GM19397 (cell line): ENCODE measurements at regions not wholly inside any gene's neighbourhood (a gene's known extent, or its start where the extent isn't known, plus 50 kb on each side); places are given as distances from the start of the nearest gene placed in this dataset.

Source experiments
- ATAC-seq: cut with Tn5 transposase; IDR thresholded peaks from one replicate; pipeline ENCODE4 v1.9.1; 2021; ENCODE audit warnings: mild to moderate bottlenecking, moderate library complexity; ENCODE audit not compliant: unreplicated experiment

DNA sequence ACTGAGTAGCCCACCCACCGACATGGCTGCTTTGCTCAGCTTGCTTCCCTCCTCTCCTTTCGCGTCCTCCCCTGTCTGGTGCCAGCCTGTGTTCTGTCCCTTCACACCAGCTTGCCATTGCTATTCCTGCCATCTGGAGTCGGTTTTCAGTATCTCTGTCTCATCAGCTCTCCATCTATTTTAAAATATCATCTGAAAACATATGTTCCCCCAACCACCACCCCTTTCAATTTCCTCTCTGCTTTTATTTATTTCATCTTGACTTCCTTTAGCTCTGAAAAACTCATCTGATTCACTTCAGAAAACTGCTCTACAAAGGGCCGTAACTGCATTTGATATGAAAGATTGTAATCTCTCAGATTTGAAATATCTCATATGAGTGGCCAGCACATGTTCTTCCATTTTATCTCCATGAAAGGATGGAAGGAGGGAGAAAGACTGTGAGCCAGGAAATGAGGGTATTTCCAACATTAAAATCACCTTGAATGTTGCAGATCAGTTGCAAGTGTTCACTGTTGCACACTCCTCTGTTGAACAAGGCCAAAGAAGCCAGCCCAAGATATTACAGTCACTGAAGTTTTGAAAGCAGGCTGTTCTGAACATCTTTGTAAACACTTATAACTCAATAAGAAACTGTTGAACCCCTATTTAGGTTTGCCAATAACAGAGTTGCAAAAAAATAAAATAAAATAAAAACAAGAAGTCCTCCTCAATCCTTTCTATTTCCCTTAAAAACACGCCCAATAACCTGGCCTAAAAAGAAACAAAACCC lies 202.4 kb upstream of the NEBL start:
- no peak for ATAC-seq

GRCh38 chr10:21097926-21098355 lies 200.8 kb upstream of the NEBL start:
- ATAC-seq = no peak

DNA sequence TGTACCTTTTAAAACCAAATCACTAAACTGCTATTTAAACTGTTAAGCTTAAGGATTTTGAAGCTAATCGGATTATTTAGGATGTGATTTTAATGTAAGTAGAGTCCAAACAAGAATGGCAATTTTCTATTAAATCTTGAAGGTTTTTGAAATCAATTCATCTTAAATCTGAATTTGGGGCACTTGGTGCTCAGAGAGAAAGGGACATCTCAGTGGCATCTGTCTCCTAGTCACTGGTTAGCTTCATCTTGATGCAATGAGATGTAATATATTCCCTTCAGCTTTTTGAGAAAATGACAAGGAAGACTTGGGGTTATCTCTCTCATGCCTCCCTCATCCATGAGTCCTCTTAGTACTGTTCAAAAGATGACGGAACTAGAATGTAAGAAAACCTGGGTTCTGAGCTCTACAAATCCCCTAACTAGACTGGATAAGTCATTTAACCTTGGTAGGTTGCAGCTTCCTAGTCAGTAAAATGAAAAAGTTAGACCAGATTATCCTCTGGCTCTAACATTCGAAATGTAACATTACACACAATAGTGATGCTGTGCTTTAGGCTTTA lies 198.5 kb upstream of the NEBL start:
- no peak for ATAC-seq

DNA sequence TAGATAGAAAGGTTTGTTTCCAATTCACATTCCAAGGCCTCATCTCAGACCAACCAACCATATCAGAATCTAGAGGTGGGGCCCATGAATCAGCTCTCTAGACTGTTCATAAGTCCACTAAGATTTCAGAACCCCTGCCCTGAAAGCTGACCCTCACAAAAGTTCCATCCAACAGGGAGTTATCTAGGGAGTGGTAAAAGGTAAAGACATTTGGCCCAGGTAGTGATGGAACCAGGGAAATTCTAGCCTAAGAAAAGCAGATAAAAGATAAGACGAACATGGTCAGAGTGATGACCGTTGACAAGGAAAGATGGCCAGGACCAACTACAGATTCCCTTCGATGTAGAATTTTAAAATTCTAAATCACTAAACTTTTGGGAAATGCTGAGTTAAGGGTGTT lies 198.0 kb upstream of the NEBL start:
- ATAC-seq = no peak

DNA sequence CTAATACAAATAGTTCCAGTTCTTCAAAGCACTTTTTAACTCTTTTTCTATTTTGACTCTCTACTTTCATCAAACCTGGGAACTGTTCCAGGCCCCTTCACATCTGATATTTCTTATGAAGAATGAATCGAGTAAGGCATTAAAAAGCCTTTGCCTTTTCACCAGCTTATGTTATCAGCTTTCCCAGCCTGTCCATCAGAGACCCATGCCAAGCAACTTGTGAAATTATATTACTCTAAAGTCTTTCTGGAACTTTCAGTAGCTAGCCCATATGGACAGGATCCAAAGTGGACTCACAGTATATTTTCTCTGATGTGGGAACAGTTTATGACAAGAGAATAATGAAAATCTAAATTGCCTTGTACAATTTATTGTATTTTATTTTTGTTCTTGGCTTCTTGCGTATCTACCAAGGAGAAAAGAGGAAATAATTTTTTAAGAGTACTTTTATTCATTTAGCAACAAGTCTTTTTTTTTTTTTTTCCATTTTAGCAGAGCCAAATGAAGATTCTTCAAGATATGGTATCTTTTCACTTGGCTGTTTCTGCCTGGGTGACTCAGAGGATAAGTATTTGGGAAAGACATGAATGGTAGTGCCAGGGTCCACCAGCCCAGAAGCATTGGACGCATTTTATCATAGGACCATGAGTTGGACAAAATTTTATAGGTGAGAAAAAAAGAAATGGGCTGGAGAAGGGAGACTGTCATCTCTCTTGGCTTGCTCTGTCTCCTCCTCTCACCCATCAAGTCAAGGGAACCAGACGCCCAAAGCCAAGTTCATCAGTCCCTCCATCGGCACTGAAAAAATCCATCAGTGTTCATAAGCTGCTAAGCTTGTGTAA lies 195.8 kb upstream of the NEBL start:
- no peak for ATAC-seq

GRCh38 chr10:21090609-21091082 lies 193.5 kb upstream of the NEBL start:
- no peak for ATAC-seq

- ATAC-seq = no peak
Measured at GRCh38 chr10:21087476-21087875, 190.4 kb upstream of the NEBL start.

GRCh38 chr10:21084700-21085099 lies 187.6 kb upstream of the NEBL start:
- ATAC-seq = no peak

- no peak for ATAC-seq
Measured at GRCh38 chr10:21083861-21084260, 186.8 kb upstream of the NEBL start.

GRCh38 chr10:21082206-21082605 lies 185.1 kb upstream of the NEBL start:
- ATAC-seq = no peak

DNA sequence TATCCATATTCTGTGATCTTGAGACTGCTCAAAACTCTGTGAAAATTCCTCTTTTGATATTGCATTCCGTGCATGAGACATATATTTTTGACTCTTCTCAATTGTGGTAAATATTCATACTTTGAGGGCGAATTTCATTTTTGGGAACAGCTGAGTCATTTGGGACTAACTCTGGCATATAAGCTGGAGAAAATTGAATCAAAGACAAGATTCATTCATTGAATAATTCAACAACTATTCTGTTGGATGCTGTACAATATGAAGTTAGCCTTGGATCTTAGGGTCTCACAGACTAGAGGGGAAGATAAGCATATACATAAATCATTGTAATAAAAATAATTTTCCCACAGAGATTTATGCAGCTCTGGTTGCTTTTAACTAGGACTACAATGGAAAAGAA lies 183.2 kb upstream of the NEBL start:
- no peak for ATAC-seq

DNA sequence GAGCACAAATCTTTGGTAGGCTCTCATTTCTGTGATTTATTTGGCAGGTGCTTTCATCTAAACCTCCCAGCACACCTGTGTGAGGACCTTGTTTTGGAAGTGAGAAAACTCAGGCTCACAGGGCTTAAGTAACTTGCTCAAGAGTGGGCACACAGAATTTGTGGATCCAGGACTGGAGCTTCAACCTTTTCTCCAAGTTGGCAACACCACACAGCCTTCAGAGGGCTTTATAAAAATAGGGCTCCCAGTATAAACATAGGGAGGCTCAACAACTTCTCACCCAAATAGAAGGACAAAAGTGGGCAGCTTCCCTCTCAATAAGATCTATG lies 182.2 kb upstream of the NEBL start:
- ATAC-seq = no peak

- ATAC-seq = no peak
Measured at GRCh38 chr10:21078410-21079329, 181.6 kb upstream of the NEBL start.

DNA sequence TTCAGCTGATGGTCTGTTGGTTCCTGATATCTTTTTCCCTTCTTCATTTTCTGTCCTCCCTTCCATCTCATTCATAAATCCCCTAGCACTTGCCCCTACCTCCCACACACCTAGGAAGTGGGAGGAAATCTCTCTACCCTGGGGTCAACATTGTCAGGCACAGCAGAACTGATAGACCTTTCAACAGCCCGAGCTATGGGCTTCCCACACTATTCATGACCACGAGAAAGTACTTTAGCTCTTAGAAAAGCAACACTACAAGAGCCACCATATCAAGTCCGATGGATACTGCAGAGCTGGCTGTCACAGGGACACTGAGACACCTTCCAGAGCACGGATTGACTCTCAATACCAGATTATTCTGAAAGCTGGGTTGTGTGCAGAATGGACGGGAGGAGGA lies 180.6 kb upstream of the NEBL start:
- ATAC-seq = no peak

DNA sequence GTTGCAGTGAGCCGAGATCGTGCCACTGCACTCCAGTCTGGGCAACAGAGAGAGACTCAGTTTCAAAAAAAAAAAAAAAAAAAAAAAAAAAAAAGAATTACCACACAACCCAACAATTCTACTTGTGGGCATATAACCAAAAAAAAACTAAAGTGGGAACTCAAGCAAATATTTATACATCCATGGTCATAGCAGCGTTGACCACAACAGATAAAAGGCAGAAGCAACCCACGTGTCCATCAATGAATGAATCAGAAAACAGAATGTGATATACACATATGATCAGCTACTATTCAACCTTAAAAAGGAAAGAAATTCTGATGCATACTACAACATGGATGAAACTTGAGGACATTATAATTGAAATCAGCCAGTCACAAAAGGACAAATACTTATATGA lies 179.3 kb upstream of the NEBL start:
- ATAC-seq = no peak

GRCh38 chr10:21075880-21076279 lies 178.8 kb upstream of the NEBL start:
- ATAC-seq = no peak

DNA sequence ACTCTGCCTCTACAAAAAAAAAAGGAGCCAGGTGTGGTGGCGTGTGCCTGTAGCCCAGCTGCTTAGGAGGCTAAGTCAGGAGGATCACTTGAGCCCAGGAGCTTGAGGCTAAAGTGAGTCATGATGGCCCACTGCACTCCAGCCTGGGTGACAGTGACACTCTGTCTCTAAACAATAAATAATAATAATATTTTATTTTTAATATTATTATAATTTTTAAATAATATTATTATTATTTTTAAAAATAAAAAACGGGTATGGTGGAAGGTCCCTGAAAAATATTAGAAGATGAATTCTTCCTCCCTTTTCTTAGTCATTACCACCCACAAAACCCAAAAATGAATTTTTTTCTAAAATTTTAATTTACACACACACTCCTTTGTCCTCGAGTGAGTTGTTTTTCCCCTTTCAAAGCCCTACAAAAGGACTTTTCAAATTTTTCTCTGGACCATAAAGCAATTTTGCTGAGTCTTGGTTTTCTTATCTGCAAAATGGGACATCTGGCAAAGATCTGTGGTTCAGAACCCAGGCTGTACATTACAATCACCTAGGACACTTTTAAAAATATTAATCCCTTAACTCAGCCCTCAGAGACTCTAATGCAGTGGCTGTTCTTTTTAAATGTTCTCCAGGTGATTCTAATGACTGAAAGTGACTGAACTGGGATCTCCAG lies 174.0 kb upstream of the NEBL start:
- no peak for ATAC-seq

DNA sequence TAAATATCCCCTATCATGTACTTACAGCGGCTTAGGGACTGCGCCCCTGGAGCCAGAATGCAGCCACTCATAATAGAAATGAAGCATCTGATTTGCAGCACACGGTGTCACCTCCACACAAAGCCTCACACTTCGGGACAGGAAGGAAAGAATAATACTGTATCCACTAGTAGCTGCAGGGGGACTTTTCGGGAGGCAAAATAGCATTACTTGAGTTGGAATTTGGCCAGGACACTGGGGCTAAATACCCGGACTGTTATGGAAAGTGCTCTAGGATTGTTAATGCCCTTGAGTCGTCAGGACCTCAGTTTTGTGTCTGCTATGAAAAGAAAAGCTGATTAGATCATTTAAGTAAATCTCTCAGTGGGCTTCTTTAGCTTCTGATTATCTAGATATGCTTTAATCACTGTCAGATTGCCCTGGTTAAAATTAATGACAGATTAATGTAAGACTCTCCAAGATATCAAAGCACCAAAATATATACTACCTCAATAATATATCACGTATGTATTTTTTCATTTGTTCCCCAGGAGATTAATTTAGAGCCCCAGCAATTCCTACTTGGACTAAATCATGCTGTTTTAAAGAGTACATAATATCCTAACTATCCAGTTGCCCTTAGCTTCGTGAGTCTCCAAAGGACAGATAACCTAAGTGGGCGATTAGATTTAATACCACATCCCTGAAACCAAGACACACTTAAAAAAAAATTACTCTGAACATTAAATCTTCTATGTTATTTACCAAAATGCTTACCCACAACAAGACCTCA lies 173.0 kb upstream of the NEBL start:
- no peak for ATAC-seq

DNA sequence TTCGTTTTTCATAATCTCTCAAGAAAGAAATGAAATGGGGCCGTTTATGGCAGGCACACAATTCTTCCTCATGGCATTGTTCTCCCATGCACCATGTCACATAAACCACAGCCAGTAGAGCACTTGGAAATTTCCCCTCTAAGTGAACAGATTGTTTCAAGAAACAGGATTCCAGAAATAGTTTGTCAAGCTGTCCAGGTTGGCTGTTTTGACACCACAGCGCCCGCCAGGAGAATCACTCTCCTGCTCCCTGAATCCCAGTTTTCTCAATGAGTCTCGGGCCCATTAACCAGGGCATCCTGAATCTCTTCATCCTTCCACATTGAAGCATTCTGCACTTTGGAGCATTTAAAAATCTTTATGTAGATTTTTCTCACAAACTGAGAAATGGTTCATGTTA lies 172.2 kb upstream of the NEBL start:
- no peak for ATAC-seq
